ENCODE measurements at regions not wholly inside any gene's neighbourhood (a gene's known extent, or its start where the extent isn't known, plus 50 kb on each side); places are given as distances from the start of the nearest gene placed in this dataset.

DNA sequence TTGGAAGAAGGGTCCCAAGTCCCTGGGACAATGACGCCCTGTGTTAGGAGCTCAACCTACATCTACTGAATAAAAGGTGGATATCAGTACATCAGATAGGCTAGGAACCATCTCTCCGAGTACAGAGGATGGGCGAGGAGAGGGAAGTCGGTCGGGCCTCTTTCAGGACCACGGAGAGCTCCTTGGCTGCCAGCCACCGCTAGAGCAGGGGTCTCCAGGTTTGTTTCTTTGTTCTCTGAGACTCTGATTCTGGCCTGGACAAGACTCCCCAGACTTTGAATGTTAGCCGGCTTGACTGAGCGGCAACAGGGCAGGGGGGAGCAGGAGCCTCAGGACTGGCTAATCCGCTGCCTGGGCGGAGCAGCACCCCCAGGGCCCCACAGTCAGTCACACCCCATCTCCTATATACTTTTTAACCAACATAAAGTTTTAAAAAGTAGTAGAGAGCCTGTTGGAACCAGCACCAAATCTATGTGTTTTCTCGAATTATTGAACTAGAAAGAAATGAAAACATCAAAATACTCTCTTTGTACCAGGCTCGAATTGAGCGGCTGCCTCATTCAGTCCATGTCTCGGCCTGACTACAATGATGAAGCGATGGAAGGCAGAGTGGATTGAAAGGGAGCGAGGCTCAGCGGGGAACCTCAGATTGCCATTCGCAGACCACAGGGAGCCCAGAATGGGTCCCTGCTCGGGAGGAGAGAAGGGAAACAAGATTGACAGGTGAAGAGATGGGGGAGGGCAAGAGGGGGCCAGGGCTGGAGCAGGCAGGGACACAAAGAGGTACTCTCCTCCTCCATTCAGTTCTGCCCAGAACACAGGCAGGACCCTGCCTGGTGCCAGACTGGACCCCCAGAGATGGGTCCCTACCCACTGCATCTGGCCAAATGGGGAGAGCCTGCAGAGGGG, 131.6 kb downstream of the TPRA1 start:
- DNase-seq (ENCODE audit: low spot score): no peak

DNA sequence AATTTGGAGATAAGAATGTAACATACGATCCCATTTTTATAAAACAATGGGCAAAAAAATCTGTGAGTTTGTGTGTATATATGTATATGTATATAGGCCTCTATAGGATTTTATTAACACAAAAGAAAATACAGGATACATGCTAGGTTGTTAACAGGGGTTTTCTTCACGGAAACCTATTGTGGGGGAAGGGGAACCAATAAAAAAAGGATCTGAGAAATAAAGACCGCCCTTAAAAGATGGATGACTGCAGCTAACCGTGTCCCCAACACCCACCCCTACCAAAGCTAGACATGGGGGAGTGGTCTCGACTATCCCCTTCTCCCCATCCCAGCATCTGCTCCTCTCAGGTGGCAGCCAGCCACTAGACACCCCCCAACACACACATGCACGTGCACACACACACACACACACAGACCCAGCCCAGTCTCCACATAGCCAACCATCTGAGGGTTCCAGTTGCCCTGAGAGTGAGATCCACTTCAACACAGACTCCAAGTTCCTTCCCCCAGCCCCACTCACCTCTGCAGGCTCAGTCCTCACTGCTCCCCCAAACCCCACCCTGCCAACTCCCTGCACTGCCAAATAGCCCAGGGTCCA, 132.9 kb downstream of the TPRA1 start:
- no peak for DNase-seq (ENCODE audit: low spot score)

GRCh38 chr3:127457094-127457475, 133.4 kb downstream of the TPRA1 start:
- peak; percentile 67 for DNase-seq (ENCODE audit: low spot score)

DNA sequence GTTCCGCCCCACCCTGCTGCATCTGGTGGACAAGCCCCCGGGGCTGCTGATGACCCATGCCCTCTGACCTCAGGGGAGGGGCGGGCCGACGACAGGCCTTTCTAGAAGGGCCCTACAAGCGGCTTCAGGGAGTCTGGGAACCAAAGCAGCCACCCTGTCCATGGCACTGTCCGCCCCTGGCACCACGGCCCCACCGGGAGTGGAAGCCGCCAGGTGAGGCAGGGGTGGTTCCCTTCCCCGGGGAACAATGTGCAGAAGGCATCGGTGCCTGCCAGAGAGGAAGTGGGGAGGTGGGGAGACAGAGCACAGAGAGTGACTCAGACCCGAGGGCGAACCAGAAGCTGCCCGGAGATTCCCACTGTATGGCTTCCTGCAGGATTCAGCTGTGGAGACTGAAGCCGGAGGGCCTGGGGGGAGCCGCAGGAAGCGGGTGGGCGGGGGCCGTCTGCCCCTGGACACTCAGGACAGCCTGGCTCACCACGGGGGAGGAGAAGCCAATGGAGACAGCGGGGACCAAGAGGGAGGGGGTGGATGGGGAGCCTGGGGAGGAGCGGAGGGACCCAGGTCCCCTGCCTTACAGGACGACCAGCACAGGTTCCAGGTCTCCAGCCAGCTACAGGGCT, 134.0 kb downstream of the TPRA1 start:
- DNase-seq (ENCODE audit: low spot score): peak; percentile 81

DNA sequence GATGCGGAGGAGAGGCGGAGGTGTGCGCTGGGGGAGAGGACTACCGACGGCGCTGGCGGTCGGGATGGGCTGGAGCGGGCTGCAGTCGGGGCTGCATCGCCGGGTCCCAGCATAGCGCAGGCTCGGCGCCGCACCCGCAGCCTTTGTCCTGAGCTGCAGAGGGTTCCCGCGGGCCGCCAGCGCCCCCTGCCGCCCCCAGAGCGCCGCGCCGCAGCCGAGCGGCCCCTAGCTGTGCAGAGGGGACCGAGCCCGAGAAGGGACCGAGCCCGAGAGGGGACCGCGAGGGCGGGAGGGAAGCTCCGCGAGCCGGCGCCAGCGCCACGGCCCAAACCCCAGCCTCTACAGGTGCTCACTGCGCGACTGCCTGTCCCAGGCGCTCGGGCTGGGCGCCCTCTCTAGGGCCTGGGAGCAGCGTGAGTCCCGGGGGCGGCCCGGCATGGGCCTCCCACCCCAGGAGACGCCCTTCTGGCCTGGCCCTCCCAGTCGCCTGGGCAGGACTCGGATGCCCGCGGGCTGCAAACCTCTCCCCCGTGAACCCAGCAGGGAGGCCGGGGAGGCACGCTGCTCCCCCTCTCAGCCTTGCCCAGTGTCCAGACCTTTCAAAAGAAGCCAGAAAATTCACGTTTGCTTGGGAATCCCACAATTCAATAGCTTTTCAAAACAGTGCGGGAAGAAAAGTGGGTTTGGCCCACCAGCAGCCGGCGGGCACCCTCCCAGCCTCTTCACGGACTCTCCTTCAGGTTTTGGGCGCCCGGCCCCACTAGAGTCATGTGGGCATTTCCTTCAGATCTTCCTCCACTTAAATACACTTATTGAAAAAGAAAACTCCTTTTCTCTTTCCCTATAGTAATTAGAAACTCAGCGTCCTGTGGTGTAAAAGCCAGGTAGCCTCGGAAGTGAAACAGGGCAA, 134.7 kb downstream of the TPRA1 start:
- DNase-seq (ENCODE audit: low spot score): peak; percentile 76

DNA sequence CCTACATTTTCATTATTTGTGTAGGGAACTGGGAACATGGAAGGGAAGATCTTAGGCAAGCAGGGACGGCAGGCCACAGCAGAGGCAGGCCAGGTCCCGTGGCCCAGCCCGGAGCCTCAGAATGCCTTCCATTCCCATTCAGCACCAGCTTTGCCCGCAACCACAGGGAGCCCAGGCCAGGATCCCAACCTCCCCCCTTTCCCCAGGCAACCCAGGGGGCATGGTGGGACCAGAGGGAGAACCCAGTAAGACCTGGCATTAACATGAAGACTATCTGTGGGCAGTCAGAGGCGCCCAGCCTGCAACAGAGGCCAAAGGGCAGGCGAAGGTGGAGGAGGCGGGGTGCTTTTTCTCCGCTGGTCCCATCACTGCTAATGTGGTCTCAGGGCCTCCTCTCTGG, 135.6 kb downstream of the TPRA1 start:
- DNase-seq (ENCODE audit: low spot score): no peak

GRCh38 chr3:127454051-127454450, 136.5 kb downstream of the TPRA1 start:
- no peak for DNase-seq (ENCODE audit: low spot score)

- DNase-seq (ENCODE audit: low spot score): no peak
Measured at GRCh38 chr3:127452321-127452821, 138.2 kb downstream of the TPRA1 start.

DNA sequence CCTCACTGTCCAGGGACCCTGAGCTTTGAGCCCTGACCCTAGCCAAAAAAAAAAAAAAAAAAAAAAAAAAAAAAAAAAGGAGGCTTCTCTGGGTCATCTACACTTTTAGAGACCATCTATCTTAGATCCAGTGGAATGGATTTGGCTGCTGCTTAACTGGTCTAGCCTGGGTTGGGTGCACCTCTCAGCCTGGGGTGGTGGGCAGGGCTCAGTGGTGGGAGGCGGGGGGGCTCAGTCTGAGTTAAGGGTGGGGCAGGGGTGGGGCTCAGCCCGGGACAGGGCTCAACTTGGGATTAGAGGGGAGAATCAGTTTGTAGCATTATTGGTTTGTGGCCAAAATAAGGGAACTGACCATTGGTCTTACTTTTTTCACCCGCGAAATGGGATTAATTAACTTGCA, 139.2 kb downstream of the TPRA1 start:
- no peak for DNase-seq (ENCODE audit: low spot score)

- no peak for DNase-seq (ENCODE audit: low spot score)
Measured at GRCh38 chr3:127450331-127450730, 140.2 kb downstream of the TPRA1 start.

GRCh38 chr3:127449486-127450212, 140.9 kb downstream of the TPRA1 start:
- no peak for DNase-seq (ENCODE audit: low spot score)

DNA sequence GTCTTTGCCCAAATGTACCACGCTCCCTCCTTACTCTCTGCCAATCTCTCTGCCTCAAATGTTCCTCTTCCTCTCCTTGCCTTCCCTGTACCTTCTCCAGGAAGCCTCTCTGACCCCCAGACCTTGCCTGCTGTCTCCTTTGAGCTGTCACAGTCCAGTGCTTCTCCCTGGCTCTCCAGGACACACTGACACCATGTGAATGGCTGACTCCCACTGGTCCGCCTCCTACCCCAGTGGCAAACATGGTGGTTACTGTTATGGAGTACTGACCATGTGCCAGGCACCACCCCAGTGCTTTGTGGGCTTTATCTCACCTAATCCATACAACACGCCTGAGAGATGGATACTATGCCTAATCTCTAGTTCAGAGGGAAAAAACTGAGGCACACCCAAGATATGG, 141.9 kb downstream of the TPRA1 start:
- DNase-seq (ENCODE audit: low spot score): no peak

DNA sequence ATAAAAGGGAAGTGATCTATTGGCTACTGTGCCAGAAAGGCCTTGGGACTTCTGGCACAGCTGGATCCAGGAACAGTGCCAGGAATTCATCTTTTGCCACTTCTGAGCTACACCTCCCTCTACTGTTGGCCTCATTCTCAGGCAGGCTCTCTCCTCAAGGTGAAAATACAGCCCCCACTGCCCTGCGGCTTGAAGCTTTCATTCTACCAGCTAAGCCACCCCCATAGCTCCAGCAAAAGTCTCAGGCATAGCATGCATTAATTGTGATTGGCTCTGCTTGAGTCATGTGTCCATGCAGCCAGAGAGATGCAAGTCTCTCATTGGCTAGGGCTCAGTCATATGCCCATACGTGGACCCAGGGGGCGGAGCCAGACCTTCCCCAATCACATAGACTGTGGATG, 142.4 kb downstream of the TPRA1 start:
- DNase-seq (ENCODE audit: low spot score): no peak

DNA sequence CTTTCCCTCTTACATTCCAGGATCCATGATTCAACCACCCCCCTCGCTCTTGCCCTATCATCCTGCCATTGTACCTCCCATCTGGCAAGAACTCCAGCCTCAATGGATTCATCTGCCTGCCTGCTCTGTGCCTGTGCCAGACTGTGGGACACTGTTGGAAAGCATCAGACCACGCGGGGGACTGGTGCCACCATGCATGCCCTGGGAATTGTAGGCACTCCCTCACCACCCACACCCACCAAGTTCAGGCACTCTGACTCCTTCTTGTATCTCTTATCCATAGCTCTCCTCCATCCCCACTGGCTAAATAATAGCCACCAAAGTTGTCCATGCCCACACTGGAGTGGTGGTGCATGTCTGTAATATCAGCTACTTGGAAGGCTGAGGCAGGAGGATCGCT, 143.8 kb downstream of the TPRA1 start:
- DNase-seq (ENCODE audit: low spot score): no peak

GRCh38 chr3:127445581-127446343, 144.8 kb downstream of the TPRA1 start:
- no peak for DNase-seq (ENCODE audit: low spot score)

DNA sequence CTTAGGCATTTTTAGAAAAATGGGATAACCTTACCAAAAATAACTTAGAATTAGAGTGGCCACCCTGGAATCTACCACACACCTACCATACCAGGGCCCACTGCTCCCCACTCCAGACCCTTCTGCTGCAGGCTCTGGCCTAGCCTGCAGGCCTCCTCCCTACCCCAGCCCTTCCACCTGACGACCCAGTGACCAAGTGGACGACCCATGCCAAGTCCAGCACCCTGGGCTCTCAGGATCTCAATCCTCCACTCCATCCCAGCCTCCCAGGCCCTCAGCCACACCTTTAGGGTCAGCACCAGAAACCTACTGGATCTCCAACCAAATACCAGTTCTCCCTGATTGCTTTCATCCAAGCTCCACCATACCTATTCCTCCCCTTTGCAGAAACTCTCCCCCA, 145.8 kb downstream of the TPRA1 start:
- DNase-seq (ENCODE audit: low spot score): no peak

DNA sequence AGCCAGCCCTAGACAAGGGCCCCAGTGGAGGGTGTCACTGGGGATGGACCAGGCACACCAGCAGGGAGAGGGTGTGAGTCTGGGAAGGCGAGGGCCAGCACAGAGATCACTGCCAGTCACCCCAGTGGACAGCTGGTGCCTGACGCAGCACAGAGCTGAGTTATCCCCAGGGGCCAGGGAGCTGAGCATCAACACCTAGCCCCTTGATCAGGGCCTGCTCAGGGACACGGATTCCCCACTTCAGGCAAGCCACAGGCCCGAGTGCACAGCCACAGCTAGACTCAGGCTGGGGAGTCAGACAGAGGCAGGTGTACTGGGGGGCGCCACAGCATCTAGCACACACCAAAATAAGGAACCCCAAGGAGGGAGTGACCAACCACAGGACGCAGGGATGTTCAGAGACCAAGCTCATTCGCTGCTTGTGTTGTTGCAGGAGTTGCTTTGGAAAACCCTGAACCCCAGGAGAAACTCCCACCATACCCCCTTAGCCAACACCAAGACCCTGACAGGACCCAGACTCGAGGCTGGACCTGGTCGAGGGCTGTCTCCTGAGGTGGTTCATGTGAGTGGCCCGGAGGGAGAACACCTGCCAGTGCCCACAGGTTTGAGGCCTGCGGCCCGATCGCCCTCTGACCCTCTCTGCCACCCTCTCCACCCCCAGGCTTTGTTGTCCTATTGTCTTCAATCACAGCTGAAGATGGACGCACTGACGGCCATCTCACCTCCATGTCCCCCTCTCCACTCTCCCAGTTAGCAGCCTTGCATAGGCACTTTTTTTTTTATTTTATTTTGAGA, 146.8 kb downstream of the TPRA1 start:
- no peak for DNase-seq (ENCODE audit: low spot score)

DNA sequence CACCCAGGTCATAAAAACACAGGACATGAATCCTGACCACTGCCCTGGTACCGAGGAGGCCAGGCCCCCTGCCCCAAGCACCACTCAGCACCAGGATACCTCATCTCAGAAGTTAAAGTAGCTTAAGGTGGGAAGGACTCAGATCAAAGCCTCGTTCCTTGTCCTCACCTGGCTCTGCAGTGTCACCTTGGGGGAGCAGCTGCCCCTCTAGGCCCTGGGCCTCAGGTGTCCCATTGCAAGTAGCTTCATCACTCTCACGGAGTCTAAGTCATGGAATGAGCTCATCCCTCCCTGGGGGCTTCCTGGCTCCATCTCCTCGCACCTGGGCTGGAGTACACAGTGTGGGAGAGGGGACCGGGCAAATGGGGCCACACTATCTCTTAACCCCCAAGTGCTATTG, 148.0 kb downstream of the TPRA1 start:
- DNase-seq (ENCODE audit: low spot score): no peak

- DNase-seq (ENCODE audit: low spot score): no peak
Measured at GRCh38 chr3:127441764-127442163, 148.8 kb downstream of the TPRA1 start.

DNA sequence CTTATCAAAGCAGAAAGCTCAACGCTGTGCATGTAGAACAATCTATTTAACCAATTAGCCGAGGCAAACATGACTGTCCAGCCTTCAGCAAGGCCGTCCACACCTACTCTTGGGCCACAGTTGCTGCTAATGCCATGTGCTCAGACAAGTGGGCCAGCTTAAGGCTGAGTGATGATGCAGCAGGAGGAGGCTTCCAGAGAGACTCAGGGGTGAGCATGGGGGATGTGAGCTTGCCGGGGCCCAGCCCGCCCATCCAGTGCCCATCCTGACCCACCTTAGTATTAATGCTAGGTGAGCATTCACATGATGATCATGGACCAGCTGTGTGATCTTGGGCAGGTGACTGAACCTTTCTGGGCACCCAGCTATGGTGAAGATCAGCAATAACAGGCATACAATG, 150.1 kb downstream of the TPRA1 start:
- no peak for DNase-seq (ENCODE audit: low spot score)

All from SW480 (cell line).